Suprapubic skin (tissue), 4 donors: ENCODE measurements at regions not wholly inside any gene's neighbourhood (a gene's known extent, or its start where the extent isn't known, plus 50 kb on each side); places are given as distances from the start of the nearest gene placed in this dataset.
A peak's percentile ranks its signal among the peaks of the same experiment; 100 is the strongest.

ENCODE experiments used
- DNase-seq, 2 donors: peaks; one replicate each; pipeline ENCODE4 v3.0.0-alpha.2; 2019; ENCODE audit warnings: low spot score in 2 of 2
- H3K27ac ChIP-seq: fragments of 200-600 bp; sonication (generic); one replicate; pipeline ENCODE4 v1.5.1; 2019
- H3K27me3 ChIP-seq: fragments of 200-600 bp; sonication (generic); one replicate; pipeline ENCODE4 v1.5.1; 2019
- H3K36me3 ChIP-seq: fragments of 200-600 bp; sonication (generic); one replicate; pipeline ENCODE4 v1.5.1; 2019
- H3K4me1 ChIP-seq: fragments of 200-600 bp; sonication (generic); one replicate; pipeline ENCODE4 v1.5.1; 2019
- H3K4me3 ChIP-seq: fragments of 200-600 bp; sonication (generic); one replicate; pipeline ENCODE4 v1.5.1; 2019; ENCODE audit warnings: mild to moderate bottlenecking
- H3K9me3 ChIP-seq: fragments of 200-600 bp; sonication (generic); one replicate; pipeline ENCODE4 v1.5.1; 2019
- CTCF ChIP-seq, 2 donors: fragments of 200-600 bp in 1 of 2; fragments of 450-650 bp in 1 of 2; sonication (generic) in 1 of 2; IDR thresholded peaks; one replicate each; pipeline ENCODE4 v1.5.1; 2016 to 2019; ENCODE audit warnings: antibody characterized with exemption in 2 of 2, mild to moderate bottlenecking in 1 of 2, moderate library complexity in 1 of 2
- EP300 ChIP-seq: sonication (generic); formaldehyde crosslinking; IDR thresholded peaks from one replicate; pipeline ENCODE4 v1.6.1; 2017; ENCODE audit warnings: antibody characterized with exemption
- POLR2A ChIP-seq, 2 donors: fragments of 450-650 bp; IDR thresholded peaks; one replicate each; pipeline ENCODE4 v1.6.1; 2017; ENCODE audit warnings: antibody characterized with exemption in 2 of 2, mild to moderate bottlenecking in 2 of 2, moderate library complexity in 2 of 2
- POLR2AphosphoS5 ChIP-seq, 3 donors: sonication (generic); formaldehyde crosslinking; IDR thresholded peaks; one replicate each; pipeline ENCODE4 v1.6.1; 2017; ENCODE audit warnings: antibody characterized with exemption in 3 of 3
- WGBS: methylation state at CpG from one replicate; pipeline ENCODE4 v1.1.5; 2018; 5-methylcytosine and 5-hydroxymethylcytosine counted together

DNA sequence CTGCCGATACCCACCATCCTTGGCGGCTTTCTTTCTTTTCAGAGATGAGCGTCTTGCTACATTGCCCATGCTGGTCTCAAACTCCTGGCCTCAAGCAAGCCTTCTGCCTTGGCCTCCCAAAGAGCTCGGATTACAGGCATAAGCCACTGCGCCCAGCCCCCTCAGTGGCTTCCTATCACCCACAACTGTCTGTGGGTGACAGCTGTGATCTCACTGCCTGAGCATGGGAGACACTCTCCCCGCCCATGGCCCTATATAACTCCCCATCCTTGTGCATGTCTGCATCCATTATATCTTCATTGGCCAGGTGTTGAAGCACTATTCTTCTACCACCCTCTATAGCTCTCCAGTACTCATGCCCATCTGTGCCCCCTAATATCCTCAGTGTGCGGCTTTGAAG is 76.2 kb downstream of the PTPRS start:
- TF ChIP-seq POLR2AphosphoS5 (IDR thresholded peaks at IDR 0.05) (no peak), CTCF (IDR thresholded peaks at IDR 0.05) (no peak), EP300 (no peak), POLR2A (IDR thresholded peaks at IDR 0.05) (no peak)
- Histone ChIP-seq H3K4me3 (no peak overlapping the region), H3K27ac (no peak overlapping the region), H3K9me3 (no peaks in the 10 kb centered on the region), H3K36me3 (peaks cover 18% of the 10 kb centered on the region), H3K4me1 (peaks cover 17% of the 10 kb centered on the region), H3K27me3 (no peaks in the 10 kb centered on the region)
- no peak for DNase-seq
- WGBS = 97% methylated on average over 7 of the region's 7 CpGs

- no peak for TF ChIP-seq POLR2AphosphoS5 (IDR thresholded peaks at IDR 0.05)
- no peak for TF ChIP-seq EP300
- no peak for TF ChIP-seq CTCF (IDR thresholded peaks at IDR 0.05)
- TF ChIP-seq POLR2A (IDR thresholded peaks at IDR 0.05) = no peak
- H3K9me3 ChIP-seq = no peaks in the 10 kb centered on the region
- H3K27me3 ChIP-seq = no peaks in the 10 kb centered on the region
- H3K4me1 ChIP-seq = peaks cover 17% of the 10 kb centered on the region
- H3K27ac ChIP-seq = no peak overlapping the region
- DNase-seq = no peak
- WGBS = 81% methylated on average over 23 of the region's 23 CpGs
- no peak overlapping the region for H3K4me3 ChIP-seq
- peaks cover 18% of the 10 kb centered on the region for H3K36me3 ChIP-seq
Measured at GRCh38 chr19:5263615-5264014, 77.0 kb downstream of the PTPRS start.

- peaks cover 26% of the 10 kb centered on the region for H3K36me3 ChIP-seq
- no peak overlapping the region for H3K4me3 ChIP-seq
- H3K27ac ChIP-seq = no peak overlapping the region
- H3K4me1 ChIP-seq = peaks cover 17% of the 10 kb centered on the region
- H3K9me3 ChIP-seq = no peaks in the 10 kb centered on the region
- TF ChIP-seq CTCF (IDR thresholded peaks at IDR 0.05) = no peak
- TF ChIP-seq EP300 = no peak
- no peak for TF ChIP-seq POLR2AphosphoS5 (IDR thresholded peaks at IDR 0.05)
- TF ChIP-seq POLR2A (IDR thresholded peaks at IDR 0.05) = no peak
- WGBS = 57% methylated on average over 14 of the region's 14 CpGs
- no peaks in the 10 kb centered on the region for H3K27me3 ChIP-seq
- no peak for DNase-seq
Measured at GRCh38 chr19:5262721-5263120, 77.9 kb downstream of the PTPRS start.

DNA sequence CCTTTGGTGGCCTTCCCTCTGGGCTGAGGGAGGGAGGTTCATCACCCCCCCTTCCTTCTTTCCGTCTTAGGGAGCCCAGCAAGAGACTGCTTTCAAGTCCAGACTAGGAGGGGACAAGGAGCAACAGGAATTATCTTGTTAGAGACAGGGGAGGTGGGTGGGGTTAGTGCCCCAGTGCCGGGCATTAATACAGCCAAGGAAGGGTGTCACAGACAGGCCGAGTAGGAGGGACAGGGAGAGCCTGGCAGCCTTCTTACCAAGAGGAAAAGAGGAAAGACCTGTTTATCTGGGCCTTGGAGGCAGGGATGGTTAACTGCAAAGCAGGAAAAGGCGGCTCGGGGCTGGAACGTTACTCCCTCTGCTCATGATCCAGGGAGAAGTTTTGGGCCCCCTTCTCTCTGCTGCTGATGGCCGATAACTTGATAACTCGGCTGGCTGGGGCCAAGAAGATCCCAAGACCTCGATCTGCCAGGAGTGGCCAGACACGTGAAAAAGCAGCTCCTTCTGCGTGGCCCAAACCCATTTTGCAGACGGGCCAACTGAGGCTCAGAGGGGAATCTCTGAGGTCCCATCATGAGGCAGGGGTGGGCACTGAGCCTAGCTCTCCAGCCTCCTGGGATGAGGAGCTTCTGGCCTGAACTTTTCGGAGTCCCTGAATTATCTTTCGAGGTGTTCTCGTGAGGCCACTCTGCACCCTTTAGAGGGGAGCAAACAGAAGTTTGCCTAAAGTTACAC is 79.3 kb downstream of the PTPRS start:
- WGBS = 58% methylated on average over 15 of the region's 15 CpGs
- peak overlapping the region; percentile 61 for H3K27ac ChIP-seq
- no peak for DNase-seq

More for the DNA sequence above, 79.3 kb downstream of the PTPRS start:
- Histone ChIP-seq H3K36me3 (peaks cover 40% of the 10 kb centered on the region), H3K27me3 (no peaks in the 10 kb centered on the region), H3K4me1 (peaks cover 17% of the 10 kb centered on the region), H3K4me3 (no peak overlapping the region), H3K9me3 (no peaks in the 10 kb centered on the region)
- TF ChIP-seq POLR2AphosphoS5 (IDR thresholded peaks at IDR 0.05) (no peak), EP300 (no peak), CTCF (IDR thresholded peaks at IDR 0.05) (no peak), POLR2A (IDR thresholded peaks at IDR 0.05) (no peak)
